HG03039 (cell line): ENCODE measurements at regions not wholly inside any gene's neighbourhood (a gene's known extent, or its start where the extent isn't known, plus 50 kb on each side); places are given as distances from the start of the nearest gene placed in this dataset.

Experiments
- ATAC-seq: cut with Tn5 transposase; IDR thresholded peaks from one replicate; pipeline ENCODE4 v1.9.1; 2021; ENCODE audit warnings: mild to moderate bottlenecking, moderate library complexity; ENCODE audit not compliant: unreplicated experiment

DNA sequence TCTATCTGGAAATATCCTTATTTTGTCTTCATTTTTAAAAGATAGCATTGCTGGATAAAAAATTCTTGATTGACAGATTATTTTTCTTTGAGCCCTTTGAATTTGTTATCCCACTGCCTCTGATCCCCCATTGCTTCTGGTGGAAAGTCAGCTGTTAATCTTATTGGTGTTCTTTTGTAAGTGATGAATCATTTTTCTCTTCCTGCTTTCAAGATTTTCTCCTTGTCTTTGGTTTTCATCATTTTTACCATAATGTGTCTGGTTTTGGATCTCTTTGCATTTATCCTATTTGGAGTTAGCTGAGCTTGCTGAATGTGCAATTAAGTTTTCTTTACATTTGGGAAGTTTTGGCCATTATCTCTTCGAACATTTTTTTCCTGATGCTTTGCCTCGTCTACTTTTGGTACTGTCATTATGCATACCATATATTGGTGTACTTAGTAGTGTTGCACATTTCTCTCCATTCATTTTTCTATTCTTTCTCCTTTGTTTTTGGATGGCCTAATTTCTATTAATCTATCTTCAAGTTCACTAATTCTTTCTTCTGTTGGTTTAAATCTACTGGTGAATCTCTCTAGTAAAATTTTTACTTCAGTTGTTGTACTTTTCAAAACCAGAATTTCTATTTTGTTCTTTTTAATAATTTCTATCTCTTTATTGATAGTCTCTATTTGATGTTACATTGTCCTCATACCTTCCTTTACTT lies 440.0 kb upstream of the PROK2 start:
- ATAC-seq = no peak

GRCh38 chr3:72223628-72224027 lies 438.7 kb upstream of the PROK2 start:
- no peak for ATAC-seq

DNA sequence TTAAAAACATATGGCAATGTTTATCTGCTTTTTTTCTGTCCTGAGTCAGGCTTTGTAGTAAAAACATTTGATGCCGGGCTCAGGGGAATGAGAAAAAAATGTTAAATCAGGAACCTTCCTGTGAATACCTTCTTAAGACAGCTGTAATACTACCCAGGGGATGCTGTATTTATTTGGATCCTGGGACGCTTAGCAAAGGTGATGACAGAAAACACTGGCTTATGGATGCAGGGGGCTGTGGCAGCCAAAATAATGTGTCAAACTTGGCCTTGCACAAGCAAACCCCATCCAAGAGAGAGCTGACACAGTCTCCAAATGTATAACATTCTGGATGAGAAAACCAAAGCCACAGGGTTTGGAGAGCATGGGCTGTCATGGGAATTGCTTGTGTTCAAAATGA lies 438.2 kb upstream of the PROK2 start:
- no peak for ATAC-seq

GRCh38 chr3:72222410-72222809 lies 437.5 kb upstream of the PROK2 start:
- no peak for ATAC-seq

- ATAC-seq = no peak
Measured at GRCh38 chr3:72220946-72221345, 436.0 kb upstream of the PROK2 start.

DNA sequence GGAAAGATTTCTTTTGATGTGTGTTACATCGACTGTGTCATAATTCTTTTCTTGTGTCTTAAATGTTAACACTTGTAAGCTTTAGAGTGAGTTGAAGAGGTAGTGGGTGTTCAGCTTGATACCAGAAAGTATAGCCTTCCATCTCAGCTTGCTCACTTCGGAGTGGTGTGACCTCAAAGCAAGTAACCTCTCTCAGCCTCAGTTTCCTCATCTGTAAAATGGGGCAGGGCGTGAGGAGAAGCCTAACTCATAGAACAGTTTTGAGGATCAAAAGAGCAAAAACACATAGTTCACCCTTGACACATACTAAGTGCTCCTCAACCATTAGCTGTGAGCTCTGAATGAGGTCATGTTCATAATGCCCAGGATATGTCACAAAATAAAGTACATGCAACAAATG lies 434.8 kb upstream of the PROK2 start:
- no peak for ATAC-seq

GRCh38 chr3:72217570-72217969 lies 432.6 kb upstream of the PROK2 start:
- no peak for ATAC-seq

DNA sequence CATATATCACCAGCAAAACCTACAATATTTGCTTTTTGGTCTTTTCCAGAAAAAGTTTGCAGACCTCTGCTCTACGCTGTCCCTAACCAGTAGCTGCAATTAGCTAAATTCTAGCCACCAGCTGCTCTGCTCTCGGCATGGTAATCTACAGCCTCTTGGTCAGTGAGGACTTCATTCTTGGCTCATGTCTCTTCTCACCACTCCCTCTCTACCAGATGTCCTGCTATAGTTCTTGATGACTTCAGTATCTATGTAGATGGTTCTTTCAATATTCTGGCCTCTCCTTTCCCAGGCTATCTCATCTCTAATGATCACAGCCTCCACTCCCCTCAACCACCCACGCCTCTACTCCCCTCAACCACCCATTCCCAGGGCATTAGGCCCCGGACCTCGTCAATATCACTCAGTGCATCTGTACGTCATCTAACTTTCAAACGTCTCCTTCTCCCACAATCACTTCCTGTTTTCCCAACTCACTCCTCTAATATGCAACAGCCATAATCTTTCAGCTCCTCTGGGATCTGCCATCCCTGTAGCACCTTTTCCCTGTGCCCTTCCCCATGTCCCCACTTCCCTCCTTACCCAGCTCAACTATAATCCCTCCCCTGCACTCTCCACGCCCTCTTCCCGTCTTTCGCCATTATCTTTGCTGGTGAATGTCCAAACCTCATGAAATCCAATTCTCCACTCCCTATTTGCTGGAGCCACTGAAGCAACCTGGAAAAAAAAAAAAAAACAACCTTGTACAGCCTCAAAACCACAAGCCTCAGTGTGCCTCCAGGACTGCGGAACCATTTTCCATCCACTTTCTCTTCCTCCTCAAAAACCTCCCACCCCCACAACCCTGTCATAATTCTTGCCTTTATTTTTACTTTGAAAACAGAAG lies 429.4 kb upstream of the PROK2 start:
- no peak for ATAC-seq

DNA sequence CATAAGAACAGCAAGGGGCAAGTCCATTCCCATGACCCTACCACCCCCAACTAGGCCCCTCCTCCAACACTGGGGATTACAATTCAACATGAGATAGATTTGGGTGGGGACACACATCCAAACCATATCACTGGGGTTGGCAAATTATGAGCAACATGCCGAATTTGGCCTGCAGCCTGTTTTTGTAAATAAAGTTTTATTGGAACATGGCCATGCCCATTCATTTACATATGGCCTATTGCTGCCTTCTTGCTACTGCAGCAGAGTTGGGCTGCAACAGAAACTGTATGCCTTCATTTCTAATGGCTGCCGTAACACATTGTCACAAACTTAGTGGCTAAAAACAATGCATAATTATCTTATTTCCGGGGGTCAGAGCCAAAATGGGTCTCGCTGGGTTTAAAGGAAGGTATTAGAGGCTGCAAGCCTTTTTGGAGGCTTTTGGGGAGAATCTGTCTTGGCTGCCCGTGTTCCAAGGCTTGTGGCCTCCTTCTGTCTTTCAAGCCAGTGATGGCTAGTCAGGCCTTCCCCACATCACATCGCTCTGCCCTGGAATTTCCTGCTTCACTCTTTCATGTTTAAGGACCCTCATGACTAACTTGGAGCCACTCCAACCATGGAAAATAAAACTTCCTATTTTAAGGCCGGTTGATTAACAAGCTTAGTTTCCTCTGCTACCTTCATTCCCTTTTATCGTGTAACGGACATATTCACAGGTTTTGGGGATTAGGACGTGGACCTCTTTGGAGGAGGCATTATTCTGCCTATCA lies 428.5 kb upstream of the PROK2 start:
- ATAC-seq = no peak

DNA sequence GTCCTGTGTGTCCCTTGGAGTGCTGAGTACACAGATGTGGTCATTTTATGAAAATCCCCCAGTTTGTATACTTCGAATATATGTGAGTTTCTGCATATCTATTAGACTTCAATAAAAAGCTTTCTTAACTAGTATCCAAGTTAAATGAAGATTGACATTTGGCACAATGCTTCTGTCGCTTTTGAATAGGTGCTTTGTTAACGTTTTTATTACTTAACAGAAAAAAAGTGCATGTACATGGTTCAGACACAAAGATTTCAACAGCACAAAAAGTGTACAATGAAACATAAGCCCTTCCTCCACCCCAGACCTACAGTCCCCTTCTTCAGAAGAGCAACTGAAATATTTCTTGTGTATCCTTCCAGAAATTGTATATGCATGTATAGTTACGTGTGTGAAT lies 427.4 kb upstream of the PROK2 start:
- no peak for ATAC-seq

GRCh38 chr3:72210261-72210660 lies 425.3 kb upstream of the PROK2 start:
- ATAC-seq = no peak

DNA sequence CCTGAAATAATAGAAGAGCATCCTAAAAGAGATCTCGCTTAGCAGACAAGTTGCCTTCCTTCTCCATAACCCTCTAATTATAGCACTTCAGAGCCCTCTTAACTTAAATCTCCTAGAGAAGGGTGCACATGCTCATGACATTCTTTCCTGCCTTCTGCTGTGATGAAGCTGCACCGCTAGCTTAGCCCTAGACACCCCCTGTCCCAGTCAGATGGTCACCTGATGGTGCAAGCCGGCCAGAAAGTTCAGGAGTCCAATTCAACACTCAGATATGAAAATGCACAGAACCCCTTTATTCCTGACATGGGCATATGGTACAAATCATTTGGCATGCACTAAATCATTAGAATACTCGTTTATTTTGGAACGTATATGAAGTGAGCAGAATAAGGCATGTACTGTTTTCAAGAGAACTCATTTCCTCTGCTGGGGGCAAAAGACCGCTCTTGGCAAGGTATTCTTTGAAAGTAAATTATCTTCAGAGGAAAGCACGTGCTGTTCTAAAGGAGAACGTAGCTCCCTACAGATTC lies 420.4 kb upstream of the PROK2 start:
- ATAC-seq = no peak

GRCh38 chr3:72204452-72204851 lies 419.5 kb upstream of the PROK2 start:
- no peak for ATAC-seq

DNA sequence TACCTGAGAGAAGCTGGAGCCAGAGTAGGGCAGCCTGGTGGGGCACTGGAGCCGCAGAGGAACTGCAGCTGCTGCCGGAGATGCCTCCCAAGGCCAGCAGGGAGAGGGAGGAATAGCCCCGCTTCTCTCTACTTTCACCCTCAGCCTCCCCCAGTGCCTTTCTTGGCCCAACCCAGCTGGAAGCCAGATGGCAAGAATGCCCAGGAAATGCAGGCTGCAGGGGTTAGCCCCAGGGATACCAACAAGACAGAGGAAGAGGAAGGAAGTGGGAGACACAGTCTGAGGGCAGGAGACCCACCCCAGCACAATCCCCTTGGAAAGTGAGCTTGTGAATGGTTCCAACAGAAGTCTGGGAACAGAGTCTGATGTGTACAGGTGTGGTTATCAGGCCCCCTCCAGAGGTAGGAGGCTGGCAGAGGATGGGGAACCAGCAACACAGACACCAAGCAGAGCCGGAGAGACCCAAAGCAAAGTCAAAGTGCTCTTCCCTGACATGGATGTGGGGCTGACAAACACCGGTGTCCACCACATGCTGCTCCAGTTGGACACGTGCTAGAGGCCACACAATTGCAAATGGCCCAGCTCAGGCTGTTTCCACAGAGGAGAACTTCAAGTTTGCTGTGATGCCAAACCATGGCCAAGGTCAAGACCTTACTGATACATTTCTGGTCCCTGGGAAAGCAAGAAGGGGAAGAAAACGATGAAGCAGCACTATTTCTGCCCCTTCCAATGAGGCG lies 418.8 kb upstream of the PROK2 start:
- no peak for ATAC-seq

- no peak for ATAC-seq
Measured at GRCh38 chr3:72203105-72203504, 418.2 kb upstream of the PROK2 start.

GRCh38 chr3:72200332-72200731 lies 415.4 kb upstream of the PROK2 start:
- no peak for ATAC-seq

DNA sequence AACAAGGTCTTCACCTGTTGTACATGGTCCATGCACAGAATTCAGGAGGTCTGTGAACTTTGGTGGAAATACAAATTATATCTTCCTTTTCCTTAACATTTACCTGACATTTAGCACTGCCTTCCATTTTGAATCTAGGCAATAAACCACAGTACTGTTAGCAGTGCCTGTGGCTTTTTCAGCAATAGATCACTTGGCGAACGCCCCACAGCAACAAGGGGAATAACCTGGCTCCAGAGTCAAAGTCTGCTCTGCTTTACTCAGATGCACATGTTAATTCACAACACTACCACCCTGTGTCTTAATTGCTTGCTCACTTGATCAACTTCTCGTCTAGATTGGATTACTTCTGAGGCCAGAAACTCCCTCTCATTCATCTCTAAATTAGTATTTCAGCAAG lies 414.6 kb upstream of the PROK2 start:
- no peak for ATAC-seq

- no peak for ATAC-seq
Measured at GRCh38 chr3:72196377-72196929, 411.5 kb upstream of the PROK2 start.

GRCh38 chr3:72195895-72196294 lies 410.9 kb upstream of the PROK2 start:
- ATAC-seq = no peak

DNA sequence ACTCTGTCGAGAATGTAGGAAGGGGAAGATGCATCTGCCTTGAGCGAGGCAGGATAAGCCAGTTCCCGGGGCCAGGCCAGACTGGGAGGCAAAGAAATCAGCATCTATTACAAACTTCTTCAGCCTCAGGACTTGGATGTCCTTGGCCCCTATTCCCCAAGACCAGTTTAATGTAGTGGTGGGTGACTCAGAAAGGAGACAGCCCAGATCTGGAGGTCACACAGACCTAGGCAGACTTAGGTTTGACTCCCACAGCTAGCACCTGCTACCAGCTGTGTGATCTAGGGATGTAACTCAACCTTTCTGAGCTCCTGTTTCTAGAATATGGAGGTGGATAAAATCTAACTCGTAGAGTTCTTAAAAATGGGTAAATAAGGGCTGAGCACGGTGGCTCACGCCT lies 409.5 kb upstream of the PROK2 start:
- ATAC-seq = no peak
